ENCODE measurements at regions not wholly inside any gene's neighbourhood (a gene's known extent, or its start where the extent isn't known, plus 50 kb on each side); places are given as distances from the start of the nearest gene placed in this dataset.
A peak's percentile ranks its signal among the peaks of the same experiment; 100 is the strongest.

- no peak for DNase-seq
Observed at GRCh38 chr2:139230881-139231280, 450.7 kb upstream of the NXPH2 start.

GRCh38 chr2:139228276-139228675 lies 448.1 kb upstream of the NXPH2 start:
- DNase-seq, result no peak

GRCh38 chr2:139225961-139226360 lies 445.8 kb upstream of the NXPH2 start:
- no peak for DNase-seq

GRCh38 chr2:139218181-139218580 lies 438.0 kb upstream of the NXPH2 start:
- no peak for DNase-seq

GRCh38 chr2:139217641-139218040 lies 437.5 kb upstream of the NXPH2 start:
- DNase-seq, result no peak

- DNase-seq, result no peak
Observed at GRCh38 chr2:139216435-139216834, 436.2 kb upstream of the NXPH2 start.

GRCh38 chr2:139214801-139215200 lies 434.6 kb upstream of the NXPH2 start:
- no peak for DNase-seq

GRCh38 chr2:139209586-139209985 lies 429.4 kb upstream of the NXPH2 start:
- no peak for DNase-seq

GRCh38 chr2:139201516-139201915 lies 421.3 kb upstream of the NXPH2 start:
- DNase-seq, result no peak

GRCh38 chr2:139196754-139197153 lies 416.6 kb upstream of the NXPH2 start:
- no peak for DNase-seq

GRCh38 chr2:139194546-139194945 lies 414.4 kb upstream of the NXPH2 start:
- DNase-seq, result no peak

- peak; percentile 60 for DNase-seq
Observed at GRCh38 chr2:139177041-139177440, 396.9 kb upstream of the NXPH2 start.

- DNase-seq, result peak; percentile 70
Observed at GRCh38 chr2:139175510-139175909, 395.3 kb upstream of the NXPH2 start.

- peak; percentile 36 for DNase-seq
Observed at GRCh38 chr2:139170406-139170805, 390.2 kb upstream of the NXPH2 start.

- DNase-seq, result no peak
Observed at GRCh38 chr2:139165601-139166000, 385.4 kb upstream of the NXPH2 start.

GRCh38 chr2:139165041-139165440 lies 384.9 kb upstream of the NXPH2 start:
- no peak for DNase-seq

- no peak for DNase-seq
Observed at GRCh38 chr2:139162957-139163356, 382.8 kb upstream of the NXPH2 start.

- DNase-seq, result no peak
Observed at GRCh38 chr2:139162456-139162855, 382.3 kb upstream of the NXPH2 start.

GRCh38 chr2:139160836-139161235 lies 380.6 kb upstream of the NXPH2 start:
- DNase-seq, result no peak

- no peak for DNase-seq
Observed at GRCh38 chr2:139159177-139159576, 379.0 kb upstream of the NXPH2 start.

- DNase-seq, result no peak
Observed at GRCh38 chr2:139156730-139157129, 376.5 kb upstream of the NXPH2 start.

- no peak for DNase-seq
Observed at GRCh38 chr2:139155991-139156390, 375.8 kb upstream of the NXPH2 start.

- DNase-seq, result no peak
Observed at GRCh38 chr2:139142252-139142880, 362.2 kb upstream of the NXPH2 start.

GRCh38 chr2:139124271-139124670 lies 344.1 kb upstream of the NXPH2 start:
- DNase-seq, result no peak

- no peak for DNase-seq
Observed at GRCh38 chr2:139123795-139124194, 343.6 kb upstream of the NXPH2 start.

Data from COR-L47 (cell line).